ENCODE measurements at regions not wholly inside any gene's neighbourhood (a gene's known extent, or its start where the extent isn't known, plus 50 kb on each side); places are given as distances from the start of the nearest gene placed in this dataset.

DNA sequence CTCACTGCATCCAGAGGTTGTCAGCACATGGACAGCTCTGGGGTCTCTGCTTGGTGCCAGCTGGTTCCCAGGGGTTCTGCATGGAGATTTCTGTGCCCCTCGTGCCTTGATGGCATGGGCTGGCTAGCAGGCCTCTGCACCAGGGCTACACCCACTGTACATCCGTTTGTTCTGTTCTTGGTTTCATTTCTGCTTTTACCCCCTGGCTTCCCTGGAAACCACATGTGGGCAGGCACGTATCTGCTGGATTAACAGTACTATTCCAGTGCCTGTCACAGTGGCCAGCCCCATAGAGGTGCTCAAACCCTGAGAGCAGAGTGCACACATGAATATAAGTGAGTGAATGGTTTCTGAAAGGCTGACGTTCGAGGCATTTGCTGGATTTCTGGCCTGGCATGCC, 207.2 kb upstream of the GPR26 start:
- Histone ChIP-seq H3K9me3 (ENCODE audit: low read depth) (no peaks in the 10 kb centered on the region), H2AFZ (replicated peaks) (no peak overlapping the region), H3K27ac (no peak overlapping the region), H3K79me2 (ENCODE audit: low read depth) (no peaks in the 10 kb centered on the region), H3K9ac (no peak overlapping the region), H3K4me2 (no peak overlapping the region), H3F3A (ENCODE audit: low read depth) (peaks cover 15% of the 10 kb centered on the region), H3K4me3 (no peak overlapping the region), H3K4me1 (peaks cover 23% of the 10 kb centered on the region), H4K20me1 (ENCODE audit: low read depth) (no peaks in the 10 kb centered on the region), H3K36me3 (no peaks in the 10 kb centered on the region), H3K27me3 (no peaks in the 10 kb centered on the region)
- Mint-ChIP-seq H3K4me1 (peaks cover 34% of the 10 kb centered on the region), H3K4me3 (no peak overlapping the region), H3K36me3 (no peaks in the 10 kb centered on the region), H3K27me3 (ENCODE audit: insufficient read depth, low read depth) (peaks cover 10% of the 10 kb centered on the region), H3K9me3 (no peaks in the 10 kb centered on the region), H3K27ac (no peak overlapping the region)
- no peak for TF ChIP-seq EZH2 (IDR thresholded peaks at IDR 0.05)
- no peak for TF ChIP-seq CTCF (IDR thresholded peaks at IDR 0.05)
- no peak for TF ChIP-seq EZH2phosphoT487 (IDR thresholded peaks at IDR 0.05)
- no peak for DNase-seq (ENCODE audit: low spot score)

- Histone ChIP-seq H3K4me3 (no peak overlapping the region), H3F3A (ENCODE audit: low read depth) (peaks cover 15% of the 10 kb centered on the region), H3K36me3 (no peaks in the 10 kb centered on the region), H3K27me3 (no peaks in the 10 kb centered on the region), H3K4me2 (peak overlapping the region; percentile 3), H2AFZ (replicated peaks) (no peak overlapping the region), H3K9me3 (ENCODE audit: low read depth) (no peaks in the 10 kb centered on the region), H3K9ac (no peak overlapping the region), H3K27ac (no peak overlapping the region), H4K20me1 (ENCODE audit: low read depth) (no peaks in the 10 kb centered on the region), H3K4me1 (peaks cover 23% of the 10 kb centered on the region), H3K79me2 (ENCODE audit: low read depth) (no peaks in the 10 kb centered on the region)
- Mint-ChIP-seq H3K9me3 (no peaks in the 10 kb centered on the region), H3K27me3 (ENCODE audit: insufficient read depth, low read depth) (peaks cover 10% of the 10 kb centered on the region), H3K36me3 (no peaks in the 10 kb centered on the region), H3K4me1 (peaks cover 34% of the 10 kb centered on the region), H3K4me3 (no peak overlapping the region), H3K27ac (no peak overlapping the region)
- TF ChIP-seq CTCF (IDR thresholded peaks at IDR 0.05) (no peak), EZH2 (IDR thresholded peaks at IDR 0.05) (no peak), EZH2phosphoT487 (IDR thresholded peaks at IDR 0.05) (no peak)
- DNase-seq (ENCODE audit: low spot score): no peak
Observed at GRCh38 chr10:123459371-123460091, 206.6 kb upstream of the GPR26 start.

DNA sequence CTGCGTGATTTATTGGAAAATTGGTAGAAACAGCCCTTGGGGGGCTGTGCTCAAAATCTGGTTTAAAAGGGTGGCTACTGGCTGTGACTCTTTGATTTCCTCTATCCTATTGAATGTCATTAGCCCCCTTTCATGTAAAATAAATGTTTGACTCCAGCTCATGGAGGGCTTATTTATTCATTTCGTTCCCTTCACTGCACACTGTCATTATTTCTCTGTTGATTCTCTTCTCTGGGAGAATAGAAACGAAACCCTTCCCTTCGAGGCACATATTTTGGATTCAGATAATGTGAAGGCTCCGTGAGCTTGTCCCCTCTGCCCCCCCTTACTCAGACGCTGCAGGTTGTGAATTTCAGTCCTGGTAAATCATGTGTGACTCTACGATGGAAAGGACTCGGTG, 203.9 kb upstream of the GPR26 start:
- Histone ChIP-seq H3K27me3 (no peaks in the 10 kb centered on the region), H3K4me2 (no peak overlapping the region), H3K9ac (no peak overlapping the region), H4K20me1 (ENCODE audit: low read depth) (no peaks in the 10 kb centered on the region), H3F3A (ENCODE audit: low read depth) (peaks cover 15% of the 10 kb centered on the region), H2AFZ (replicated peaks) (no peak overlapping the region), H3K4me1 (peaks cover 23% of the 10 kb centered on the region), H3K4me3 (no peak overlapping the region), H3K79me2 (ENCODE audit: low read depth) (no peaks in the 10 kb centered on the region), H3K36me3 (no peaks in the 10 kb centered on the region), H3K9me3 (ENCODE audit: low read depth) (no peaks in the 10 kb centered on the region), H3K27ac (no peak overlapping the region)
- Mint-ChIP-seq H3K4me3 (no peak overlapping the region), H3K9me3 (no peaks in the 10 kb centered on the region), H3K27ac (peak overlapping the region; percentile 26), H3K27me3 (ENCODE audit: insufficient read depth, low read depth) (peaks cover 4% of the 10 kb centered on the region), H3K36me3 (no peaks in the 10 kb centered on the region), H3K4me1 (peaks cover 34% of the 10 kb centered on the region)
- no peak for TF ChIP-seq EZH2phosphoT487 (IDR thresholded peaks at IDR 0.05)
- no peak for TF ChIP-seq EZH2 (IDR thresholded peaks at IDR 0.05)
- TF ChIP-seq CTCF (IDR thresholded peaks at IDR 0.05): no peak
- DNase-seq (ENCODE audit: low spot score): no peak

Measured in neural progenitor cell (in vitro differentiated cells).